ENCODE measurements at regions not wholly inside any gene's neighbourhood (a gene's known extent, or its start where the extent isn't known, plus 50 kb on each side); places are given as distances from the start of the nearest gene placed in this dataset.
A peak's percentile ranks its signal among the peaks of the same experiment; 100 is the strongest.

DNA sequence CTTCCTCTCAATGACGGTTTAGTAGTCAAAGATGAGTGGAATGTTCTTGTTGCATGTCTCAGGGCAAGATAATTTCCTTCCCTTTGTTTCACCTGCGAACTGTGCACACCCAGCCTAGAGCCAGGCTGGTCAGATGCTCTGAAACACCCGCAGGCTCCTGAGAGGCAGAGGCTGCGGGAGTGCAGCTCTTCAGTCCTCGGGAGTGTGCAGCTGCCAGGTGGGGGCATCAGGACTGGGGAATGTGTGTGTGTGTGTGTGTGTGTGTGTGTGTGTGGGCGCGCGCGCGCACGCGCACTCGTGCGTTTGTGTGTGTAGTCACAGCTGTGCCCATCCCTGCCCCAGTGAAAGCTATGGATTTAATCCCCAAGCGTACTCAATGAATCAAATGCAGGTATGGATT is 136.2 kb upstream of the NTM start:
- no peak for DNase-seq (ENCODE audit: low read depth)

- DNase-seq (ENCODE audit: low read depth) = no peak
Observed at GRCh38 chr11:131235328-131236298, 134.8 kb upstream of the NTM start.

DNA sequence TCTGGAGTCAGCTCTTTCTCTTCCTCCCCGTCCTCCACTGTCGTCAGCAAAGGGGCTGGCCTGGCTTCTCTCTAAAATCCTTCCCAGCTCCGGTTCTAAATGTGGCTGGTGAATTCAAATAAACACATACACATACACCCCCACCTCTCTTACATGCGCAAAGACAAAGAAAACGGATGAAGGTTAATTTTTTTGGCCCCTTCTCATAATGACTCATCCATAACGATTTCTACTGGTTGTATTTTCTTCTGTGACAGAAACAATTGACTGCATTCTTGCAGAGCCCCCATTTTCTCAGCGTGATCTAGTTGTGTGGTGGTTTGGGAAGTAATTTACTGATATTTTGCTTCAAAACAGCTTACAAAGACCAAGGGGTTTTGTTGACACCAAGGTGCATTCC is 130.0 kb upstream of the NTM start:
- DNase-seq (ENCODE audit: low read depth) = no peak

DNA sequence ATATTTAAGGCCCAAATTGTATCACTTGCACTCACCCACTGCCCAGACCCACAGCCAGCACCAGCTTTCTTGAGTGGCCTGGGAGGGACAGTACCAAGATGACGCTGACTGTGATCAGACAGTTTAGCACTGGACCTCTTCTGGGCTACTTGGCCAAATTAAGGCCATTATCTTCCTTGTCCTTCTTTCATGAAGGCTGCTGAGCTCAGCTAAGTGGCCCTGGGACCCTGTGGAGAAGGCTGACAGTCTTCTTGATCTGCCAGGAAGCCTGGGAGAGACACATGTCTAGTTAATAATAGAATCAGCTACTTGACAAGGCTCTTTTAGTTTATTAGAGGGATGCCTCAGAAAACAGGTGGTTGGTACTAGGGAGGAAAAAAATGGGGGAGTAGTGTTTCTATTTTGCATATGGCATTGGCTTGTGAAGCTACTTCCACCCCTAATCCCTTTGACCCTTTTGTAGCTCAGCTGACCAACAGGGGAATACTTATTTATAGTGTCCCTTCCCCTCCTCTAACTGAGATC is 127.9 kb upstream of the NTM start:
- no peak for DNase-seq (ENCODE audit: low read depth)

DNA sequence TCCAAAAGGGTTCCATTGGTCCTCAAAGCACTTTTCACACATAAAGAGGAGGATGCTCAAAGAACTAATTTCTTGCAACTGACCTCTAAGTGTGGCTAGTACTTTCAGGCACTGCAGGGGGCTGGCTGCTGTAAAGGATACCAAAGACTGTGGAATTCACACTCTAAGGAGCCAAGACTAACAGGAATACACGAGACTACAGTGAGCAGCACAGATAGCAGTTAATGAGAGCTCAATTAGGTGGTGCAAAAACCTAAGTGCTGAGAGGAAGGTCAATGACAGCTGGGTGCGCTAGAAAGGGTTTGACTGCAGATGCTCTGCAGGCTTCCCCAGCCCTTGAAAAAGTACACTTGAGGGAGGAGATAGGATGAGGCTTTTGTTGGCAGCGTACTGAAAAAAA is 124.3 kb upstream of the NTM start:
- DNase-seq (ENCODE audit: low read depth) = no peak

DNA sequence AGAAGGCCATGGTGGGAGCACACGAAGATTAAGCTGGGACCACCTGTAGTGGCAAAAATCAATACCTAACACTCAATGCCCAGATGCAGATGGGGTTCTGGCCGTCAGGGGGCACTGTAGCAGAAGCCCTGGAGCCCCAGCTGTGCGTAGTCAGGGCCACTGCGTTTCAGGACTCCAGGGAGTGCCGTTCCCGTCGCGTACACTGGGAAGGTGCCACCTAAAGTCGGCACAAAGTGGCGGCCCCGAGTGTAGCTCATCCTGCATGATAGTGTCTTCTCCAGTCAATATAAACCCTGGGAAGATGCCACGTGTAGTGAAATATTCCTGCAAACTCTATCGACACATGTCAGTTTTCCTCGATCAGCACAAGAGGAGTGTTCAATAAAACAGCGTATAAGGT is 123.8 kb upstream of the NTM start:
- DNase-seq (ENCODE audit: low read depth) = no peak

DNA sequence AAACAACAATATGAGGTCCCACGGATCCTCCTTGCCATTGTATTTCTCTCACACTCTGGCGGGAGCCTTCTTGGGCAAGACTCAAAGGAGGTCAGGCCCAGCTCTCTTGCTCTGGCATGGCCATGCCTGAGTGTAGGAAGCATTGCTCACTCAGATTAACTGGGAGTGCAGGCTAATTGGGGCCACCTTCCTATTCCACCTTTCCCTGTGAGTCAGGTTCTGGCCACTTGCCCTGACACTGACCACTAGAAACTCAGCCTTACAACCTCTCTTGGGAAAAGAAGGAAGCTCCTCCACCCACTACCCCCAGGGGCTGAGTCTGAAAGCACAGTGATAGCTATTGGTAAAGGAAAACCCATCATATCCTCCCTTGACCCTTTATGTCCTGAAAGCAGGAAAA is 121.8 kb upstream of the NTM start:
- DNase-seq (ENCODE audit: low read depth) = no peak

DNA sequence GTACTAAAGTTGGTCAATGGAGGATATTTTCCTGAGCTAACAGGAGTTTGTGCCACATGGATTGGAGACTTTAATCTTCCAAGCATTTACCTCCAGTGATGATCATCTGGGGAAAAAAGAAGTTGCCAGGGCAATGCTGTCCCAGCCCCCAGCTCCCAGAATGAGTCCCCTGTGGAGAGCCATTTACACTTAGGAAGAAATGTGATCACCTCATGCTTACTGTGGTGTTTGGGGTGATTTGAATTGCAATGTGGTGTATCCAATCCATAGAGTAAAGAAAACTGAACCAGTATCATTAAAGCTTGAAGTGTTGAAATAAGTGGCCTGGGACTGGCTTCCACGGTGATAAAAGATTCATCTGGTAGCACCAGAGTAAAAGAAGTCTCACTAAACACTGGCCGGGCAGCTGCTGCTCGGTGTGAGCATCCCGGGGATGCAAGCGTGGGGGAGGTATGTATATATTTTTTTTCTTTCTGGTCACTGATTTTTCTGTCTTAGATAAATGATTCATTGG is 117.2 kb upstream of the NTM start:
- DNase-seq (ENCODE audit: low read depth) = no peak

- DNase-seq (ENCODE audit: low read depth) = no peak
Observed at GRCh38 chr11:131253656-131254151, 116.7 kb upstream of the NTM start.

DNA sequence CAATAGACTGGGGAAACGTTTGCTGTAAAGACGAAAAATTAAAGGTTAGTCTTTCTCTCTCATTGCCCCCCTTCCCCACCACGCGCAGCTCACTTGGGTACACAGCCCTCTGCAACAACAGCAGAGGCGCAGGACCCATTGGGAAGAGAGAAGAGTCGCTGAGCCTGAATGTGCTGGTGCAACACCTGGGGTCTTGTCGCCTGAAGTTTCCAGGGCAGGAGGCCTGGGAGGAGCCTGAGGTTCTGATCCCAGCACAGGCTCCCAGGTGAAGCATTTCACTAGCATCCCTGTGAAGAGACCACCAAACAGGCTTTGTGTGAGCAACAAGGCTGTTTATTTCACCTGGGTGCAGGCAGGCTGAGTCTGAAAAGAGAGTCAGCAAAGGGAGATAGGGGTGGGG is 116.2 kb upstream of the NTM start:
- DNase-seq (ENCODE audit: low read depth) = no peak

DNA sequence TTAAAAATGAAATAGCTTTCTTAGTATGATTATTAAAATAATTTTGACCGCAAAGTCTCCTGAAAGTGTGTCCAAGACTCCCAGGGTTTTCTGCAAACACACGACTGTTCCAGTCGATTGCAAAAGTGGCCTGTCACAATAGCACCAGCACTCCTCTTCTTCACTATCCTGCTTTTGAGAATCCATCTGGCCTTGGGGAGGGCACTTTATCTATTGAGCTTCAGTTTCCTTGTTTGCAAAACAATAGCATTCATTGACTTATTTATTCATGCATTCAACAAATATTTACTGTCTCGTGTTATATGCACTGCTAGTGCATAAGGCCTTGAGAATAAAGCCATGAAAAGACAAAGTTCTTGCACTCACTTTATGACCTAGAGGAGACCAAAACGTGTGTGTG is 96.2 kb upstream of the NTM start:
- DNase-seq (ENCODE audit: low read depth) = no peak

DNA sequence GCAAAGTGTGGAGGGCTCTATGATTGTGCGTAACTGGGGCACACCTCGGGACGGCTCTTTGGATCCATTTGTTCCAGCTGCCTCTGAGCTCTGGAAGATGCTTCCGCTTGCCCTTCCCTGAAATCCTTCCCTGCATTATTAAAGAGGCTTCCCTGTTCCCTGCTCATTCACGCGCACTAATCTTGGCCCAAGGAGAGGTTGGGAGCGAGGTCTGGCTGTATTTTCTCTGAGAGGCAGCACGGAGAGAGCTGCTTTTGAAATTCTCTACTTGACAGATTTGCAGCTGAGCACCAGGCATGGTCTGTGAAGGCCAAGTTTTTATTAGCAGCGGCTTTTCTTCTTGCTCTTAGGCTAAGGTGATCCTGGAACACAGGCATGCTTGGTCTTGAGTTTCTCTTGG is 94.8 kb upstream of the NTM start:
- no peak for DNase-seq (ENCODE audit: low read depth)

DNA sequence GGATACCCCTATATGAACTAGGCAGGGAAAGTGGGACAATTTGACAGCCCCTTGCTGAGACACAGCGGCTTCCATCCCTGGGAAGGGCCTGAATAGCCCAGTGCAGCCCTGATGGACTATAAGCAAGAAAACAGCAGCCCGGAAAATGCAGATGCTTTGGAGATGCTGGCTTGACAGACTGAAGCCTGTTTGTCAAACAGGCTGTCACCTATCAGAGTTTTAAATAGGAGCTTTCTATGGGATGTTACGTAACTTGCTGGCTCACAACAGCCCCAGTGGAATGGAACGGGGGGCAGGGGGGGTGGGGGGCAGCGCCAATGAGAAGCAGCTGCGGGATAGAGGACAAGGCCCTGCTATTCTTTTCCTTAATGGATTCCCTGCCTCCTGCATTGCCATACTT is 91.9 kb upstream of the NTM start:
- no peak for DNase-seq (ENCODE audit: low read depth)

- DNase-seq (ENCODE audit: low read depth) = no peak
Observed at GRCh38 chr11:131279654-131280384, 90.6 kb upstream of the NTM start.

GRCh38 chr11:131281316-131281715 is 89.1 kb upstream of the NTM start:
- DNase-seq (ENCODE audit: low read depth) = no peak

GRCh38 chr11:131284041-131284440 is 86.4 kb upstream of the NTM start:
- DNase-seq (ENCODE audit: low read depth) = no peak

- DNase-seq (ENCODE audit: low read depth) = no peak
Observed at GRCh38 chr11:131288521-131289091, 81.8 kb upstream of the NTM start.

- DNase-seq (ENCODE audit: low read depth) = no peak
Observed at GRCh38 chr11:131290185-131290584, 80.2 kb upstream of the NTM start.

GRCh38 chr11:131295986-131296385 is 74.4 kb upstream of the NTM start:
- no peak for DNase-seq (ENCODE audit: low read depth)

DNA sequence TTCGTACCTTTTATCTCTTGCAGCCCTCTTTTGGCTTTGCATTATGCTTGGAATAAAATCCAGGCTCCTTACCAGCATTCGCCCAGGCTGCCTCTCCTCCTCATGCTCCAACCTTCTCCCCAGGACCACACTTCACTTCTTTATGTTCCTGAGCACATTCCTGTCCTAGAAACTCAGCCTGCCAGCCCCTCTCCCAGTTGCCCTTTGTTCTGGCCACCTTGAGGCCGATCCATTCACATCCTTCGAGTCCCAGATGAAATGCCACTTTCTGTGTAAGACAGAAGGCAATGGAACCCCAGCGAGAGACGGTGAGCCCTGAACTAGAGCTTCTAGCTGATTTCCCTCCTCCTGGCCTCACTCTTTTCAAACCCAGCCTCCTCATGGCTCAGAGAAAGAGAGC is 73.0 kb upstream of the NTM start:
- DNase-seq (ENCODE audit: low read depth) = no peak

- DNase-seq (ENCODE audit: low read depth) = no peak
Observed at GRCh38 chr11:131299598-131300438, 70.6 kb upstream of the NTM start.

- DNase-seq (ENCODE audit: low read depth) = peak; percentile 17
Observed at GRCh38 chr11:131300439-131300717, 70.0 kb upstream of the NTM start.

Measured in non-pigmented ciliary epithelial cell (primary cell).